ELR (cell line): ENCODE measurements at regions not wholly inside any gene's neighbourhood (a gene's known extent, or its start where the extent isn't known, plus 50 kb on each side); places are given as distances from the start of the nearest gene placed in this dataset.
"Not testable (repeated sequence)": the region's sequence is repeated elsewhere in the genome, so short reads cannot be mapped to it uniquely, and the experiment has no call there.

Source experiments
- DNase-seq: peaks from one replicate; pipeline ENCODE4 v3.0.0-alpha.2; 2015; ENCODE audit warnings: low read depth

DNA sequence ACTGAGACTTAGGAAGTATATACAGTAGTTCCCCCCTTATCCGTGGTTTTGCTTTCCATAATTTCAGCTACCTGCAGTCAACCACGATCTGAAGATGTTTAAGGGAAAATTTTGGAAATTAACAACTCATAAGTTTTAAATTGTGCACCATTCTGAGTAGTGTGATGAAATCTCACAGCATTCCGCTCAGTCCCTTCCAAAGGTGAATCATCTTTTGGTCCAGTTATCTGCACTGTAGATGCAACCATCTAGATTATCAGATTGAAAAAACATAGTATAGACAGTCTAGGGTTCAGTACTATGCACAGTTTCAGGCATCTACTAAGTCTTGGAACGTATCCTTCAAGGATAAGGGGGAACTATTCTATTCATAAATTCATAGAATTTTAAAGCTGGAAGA, 109.0 kb downstream of the ANXA3 start:
- DNase-seq = peak; percentile 26

DNA sequence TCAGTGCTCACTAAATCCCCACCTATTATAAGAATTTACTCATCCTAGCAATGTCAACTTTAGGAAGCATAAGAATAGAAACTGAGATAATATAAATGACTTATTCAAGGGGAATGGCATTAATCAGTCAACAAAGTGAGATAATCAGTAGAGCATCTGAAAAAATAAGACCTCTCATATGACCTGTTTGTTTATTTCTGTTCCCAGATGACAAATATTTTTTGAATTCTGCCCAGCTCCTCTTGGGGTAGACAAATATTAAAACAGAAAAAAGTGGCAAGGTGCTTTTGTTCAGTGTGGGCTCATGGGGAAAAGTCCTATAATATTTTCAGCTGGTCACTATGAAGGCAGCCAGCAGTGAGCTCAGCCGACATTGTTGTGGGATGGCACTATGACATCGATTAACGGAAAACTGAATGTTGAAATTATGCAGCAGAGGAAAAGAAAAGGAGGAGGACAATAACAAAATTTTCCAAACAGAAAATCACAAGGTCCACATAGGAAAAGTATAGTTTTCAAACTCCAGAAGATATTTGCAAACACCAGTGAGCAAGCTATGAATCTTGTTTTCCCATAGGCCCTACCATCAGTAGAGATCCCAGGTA, 109.6 kb downstream of the ANXA3 start:
- DNase-seq = peak; percentile 32

- peak; percentile 19 for DNase-seq
These were observed 110.5 kb downstream of the ANXA3 start for GRCh38 chr4:78661921-78662521.

DNA sequence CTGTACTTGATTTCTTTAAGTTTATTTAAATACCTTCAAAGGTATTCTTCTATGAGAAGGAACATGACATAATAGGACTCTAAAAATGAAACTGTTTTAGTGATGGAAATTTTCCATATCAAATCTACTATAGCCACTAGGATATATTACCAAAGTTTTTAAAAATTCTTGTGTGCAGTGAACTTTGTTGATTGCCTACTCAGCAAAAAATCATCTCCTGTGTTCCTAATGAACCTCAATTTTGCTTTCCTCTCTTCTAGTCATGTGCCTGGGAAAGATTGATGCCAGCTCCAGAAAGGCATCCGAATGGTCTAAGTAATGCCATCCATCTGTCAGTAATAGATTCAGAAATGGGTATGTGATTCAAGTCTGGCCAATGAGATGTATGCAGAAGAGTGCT, 111.1 kb downstream of the ANXA3 start:
- DNase-seq = no peak

DNA sequence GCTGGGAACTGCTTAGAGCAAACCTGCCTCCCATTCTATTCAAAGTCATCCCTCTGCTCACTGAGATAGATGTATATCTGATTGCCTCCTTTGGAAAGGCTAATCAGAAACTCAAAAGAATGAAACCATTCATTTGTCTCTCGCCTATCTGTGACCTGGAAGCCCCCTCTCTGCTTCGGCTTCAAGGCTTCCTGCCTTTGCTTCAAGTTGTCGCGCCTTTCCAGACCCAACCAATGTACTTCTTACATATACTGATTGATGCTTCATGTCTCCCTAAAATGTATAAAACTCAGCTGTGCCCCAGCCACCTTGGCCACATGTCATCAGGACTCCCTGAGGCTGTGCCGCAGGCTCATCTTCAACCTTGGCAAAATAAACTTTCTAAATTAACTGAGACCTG, 111.9 kb upstream of the BMP2K start:
- DNase-seq = not testable (repeated sequence)

DNA sequence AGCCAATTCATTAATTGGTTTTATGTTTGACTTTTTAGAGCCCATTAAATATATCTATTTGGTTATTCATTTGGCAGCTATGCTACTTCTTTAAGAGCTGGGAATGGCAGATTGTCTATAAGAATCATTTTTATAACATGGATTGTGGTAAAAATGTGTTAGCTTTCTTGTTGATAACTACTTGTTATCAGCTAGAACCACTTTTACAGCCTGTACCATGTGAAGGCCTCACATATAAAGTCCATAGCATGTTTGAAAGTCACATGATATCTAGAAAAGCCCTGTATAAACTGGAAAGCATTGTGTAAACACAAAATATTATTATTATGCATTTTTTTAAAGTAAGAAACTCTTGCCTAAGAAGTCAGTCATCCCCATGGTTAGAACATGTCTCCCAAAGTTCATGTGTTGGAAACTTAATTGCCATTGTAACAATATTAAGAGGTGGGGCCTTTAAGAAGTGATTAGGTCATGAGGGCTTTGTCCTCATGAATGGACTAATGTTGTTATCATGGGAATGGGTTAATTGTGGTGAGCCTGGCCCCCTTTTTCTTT, 110.9 kb upstream of the BMP2K start:
- DNase-seq = no peak

DNA sequence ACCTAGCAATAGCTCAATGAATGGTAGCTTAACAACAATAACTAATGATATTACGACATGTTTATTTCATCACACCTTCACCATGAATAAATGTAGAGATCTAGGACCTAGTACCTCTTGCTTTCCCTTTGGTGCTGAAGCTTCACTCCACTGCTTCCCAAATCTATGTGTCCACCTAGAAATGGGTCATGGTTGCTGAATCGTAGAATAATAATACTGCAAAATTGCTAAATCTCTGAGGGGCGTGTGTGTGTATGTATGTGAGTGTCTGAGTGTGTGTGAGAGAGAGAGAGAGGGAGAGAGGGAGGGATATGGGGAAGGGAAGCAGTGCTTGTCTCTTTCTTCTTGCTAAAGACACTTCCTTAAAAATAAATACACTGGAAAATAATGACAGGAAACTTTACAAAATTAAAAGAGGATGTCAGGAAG, 109.3 kb upstream of the BMP2K start:
- DNase-seq = no peak

DNA sequence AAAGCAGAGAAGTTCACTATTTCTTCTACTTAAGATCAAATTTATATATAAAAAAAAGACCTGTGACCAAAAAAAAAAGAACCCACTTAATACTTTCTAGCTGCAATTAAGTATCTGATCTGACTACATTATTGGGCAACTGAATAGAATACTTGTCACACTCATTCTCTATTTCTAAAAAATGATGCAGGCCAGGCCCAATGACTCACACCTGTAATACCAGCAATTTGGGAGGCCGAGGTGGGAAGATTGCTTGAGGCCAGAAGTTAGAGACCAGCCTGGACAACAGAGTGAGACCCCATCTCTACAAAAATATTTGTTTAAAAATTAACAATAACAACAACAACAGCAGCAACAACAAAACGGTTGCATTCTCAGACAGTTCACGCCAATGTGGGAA, 108.8 kb upstream of the BMP2K start:
- DNase-seq = no peak

- DNase-seq = no peak
These were observed 108.4 kb upstream of the BMP2K start for GRCh38 chr4:78667764-78668163.

DNA sequence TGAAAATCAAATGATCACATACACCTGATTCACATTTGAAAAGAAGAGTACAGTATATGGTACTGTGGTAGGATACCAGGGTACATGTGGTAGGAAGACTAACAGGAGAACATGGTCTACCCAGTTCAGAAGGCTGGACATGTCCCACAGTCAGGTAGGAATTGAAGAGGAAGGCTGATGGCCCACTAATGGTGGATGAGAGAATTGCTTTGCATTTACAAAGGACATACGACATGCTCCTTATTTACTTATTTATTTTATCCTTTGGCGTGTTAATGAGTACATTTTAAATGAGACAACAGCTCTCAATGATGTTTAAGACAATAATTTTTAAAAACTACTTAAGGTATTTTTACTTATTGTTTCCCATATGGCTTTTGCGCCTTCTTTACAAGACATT, 106.7 kb upstream of the BMP2K start:
- DNase-seq = peak; percentile 30

GRCh38 chr4:78671903-78672815, 104.0 kb upstream of the BMP2K start:
- DNase-seq = no peak

- DNase-seq = no peak
These were observed 102.8 kb upstream of the BMP2K start for GRCh38 chr4:78673337-78673736.

GRCh38 chr4:78675325-78675724, 100.8 kb upstream of the BMP2K start:
- no peak for DNase-seq

GRCh38 chr4:78682070-78682469, 94.1 kb upstream of the BMP2K start:
- no peak for DNase-seq

DNA sequence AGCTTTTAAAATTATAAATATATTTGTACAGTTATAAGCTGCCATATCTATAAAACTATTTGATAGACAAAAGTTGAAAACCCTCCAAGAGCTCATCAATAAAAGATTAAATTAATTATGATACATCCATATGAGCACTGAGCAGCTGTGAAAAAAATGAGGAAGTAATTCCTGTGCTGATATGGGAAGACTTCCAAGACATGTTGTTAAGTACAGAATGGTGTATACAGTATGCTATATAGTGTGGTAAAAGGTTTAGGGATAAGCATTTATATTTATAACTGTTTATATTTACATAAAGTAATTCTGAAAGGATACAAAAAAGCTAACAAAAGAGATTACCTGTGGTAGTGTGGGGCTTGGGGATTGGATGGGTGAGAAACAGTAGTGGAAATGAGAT, 92.8 kb upstream of the BMP2K start:
- no peak for DNase-seq

DNA sequence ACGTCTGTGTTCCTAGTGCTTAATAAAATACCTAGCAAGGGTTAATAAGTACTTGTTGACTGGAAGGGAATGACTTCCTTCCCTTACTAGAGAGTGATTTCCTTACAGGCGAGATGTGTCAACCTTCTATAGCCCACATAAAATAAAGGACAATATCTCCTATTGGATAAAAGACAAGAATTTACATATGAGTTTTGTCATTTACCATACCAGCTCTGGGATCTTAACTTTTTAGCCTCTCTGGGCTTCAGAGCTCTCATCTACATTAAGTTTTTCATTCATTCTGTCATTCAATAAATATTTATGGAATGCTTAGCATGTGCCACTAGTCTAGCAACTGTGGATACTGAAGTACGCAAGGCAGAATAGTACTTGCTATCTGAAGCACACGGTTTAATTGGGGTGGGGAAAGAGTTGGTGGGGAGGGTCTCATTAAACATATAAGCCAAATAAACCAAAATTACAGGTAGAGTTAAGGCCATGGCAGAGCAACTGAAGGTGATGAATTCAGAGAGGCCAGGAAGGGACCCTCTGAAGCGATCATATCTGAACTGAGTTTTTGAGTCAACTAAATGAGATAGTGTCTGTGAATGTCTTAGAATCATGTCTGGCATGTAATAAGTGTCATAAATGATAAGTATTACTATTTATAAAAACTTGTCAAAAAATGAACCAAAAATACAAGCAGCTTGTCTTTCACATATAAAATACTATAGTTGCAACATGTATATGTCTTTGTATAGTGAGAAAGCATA, 91.6 kb upstream of the BMP2K start:
- DNase-seq = peak; percentile 56

GRCh38 chr4:78687818-78688217, 88.3 kb upstream of the BMP2K start:
- no peak for DNase-seq

- DNase-seq = peak; percentile 27
These were observed 87.8 kb upstream of the BMP2K start for GRCh38 chr4:78688366-78688765.

DNA sequence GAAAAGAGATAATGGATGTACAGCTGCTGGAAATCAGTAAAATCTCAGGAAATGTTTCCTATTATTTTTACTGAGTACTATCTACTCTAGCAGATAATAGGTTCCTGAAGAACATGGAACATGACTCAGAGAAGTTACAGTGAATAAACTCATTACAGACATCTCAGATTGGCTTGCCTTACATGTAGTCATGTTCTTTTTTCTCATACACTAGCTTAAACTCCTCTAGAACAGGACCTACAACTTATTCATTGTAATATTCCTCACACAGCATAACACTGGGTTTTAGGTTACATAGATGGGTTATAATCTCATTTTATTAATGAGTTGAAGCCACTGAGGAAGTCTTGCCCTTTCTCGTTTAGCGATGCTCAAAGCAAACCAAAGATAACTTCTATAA, 86.9 kb upstream of the BMP2K start:
- peak; percentile 22 for DNase-seq

DNA sequence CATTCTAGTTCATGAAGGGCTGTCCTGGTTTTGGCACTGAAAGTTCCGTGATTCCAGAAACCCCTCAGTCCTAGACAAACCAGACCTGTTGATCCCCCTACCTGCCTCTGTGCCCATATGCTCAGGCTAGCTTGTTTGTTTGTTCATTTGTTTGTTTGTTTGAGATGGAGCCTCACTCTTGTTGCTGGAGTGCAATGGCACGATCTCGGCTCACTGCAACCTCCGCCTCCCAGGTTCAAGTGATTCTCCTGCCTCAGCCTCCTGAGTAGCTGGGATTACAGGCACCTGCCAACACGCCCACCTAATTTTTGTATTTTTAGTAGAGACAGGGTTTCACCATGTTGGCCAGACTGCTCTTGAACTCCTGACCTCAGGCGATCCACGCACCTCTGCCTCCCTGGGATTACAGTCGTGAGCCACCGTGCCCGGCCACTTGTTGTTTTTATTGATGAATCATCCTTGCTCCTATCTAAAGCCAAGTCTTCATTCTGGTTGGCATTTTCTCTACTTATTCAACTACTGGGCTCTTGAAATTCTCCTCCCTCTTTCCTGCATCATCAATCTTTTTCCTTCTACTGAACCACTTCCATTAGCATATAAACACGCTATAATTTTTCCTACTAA, 86.3 kb upstream of the BMP2K start:
- DNase-seq = no peak

- DNase-seq = no peak
These were observed 84.8 kb upstream of the BMP2K start for GRCh38 chr4:78691334-78691754.
